ENCODE measurements at regions not wholly inside any gene's neighbourhood (a gene's known extent, or its start where the extent isn't known, plus 50 kb on each side); places are given as distances from the start of the nearest gene placed in this dataset.

DNA sequence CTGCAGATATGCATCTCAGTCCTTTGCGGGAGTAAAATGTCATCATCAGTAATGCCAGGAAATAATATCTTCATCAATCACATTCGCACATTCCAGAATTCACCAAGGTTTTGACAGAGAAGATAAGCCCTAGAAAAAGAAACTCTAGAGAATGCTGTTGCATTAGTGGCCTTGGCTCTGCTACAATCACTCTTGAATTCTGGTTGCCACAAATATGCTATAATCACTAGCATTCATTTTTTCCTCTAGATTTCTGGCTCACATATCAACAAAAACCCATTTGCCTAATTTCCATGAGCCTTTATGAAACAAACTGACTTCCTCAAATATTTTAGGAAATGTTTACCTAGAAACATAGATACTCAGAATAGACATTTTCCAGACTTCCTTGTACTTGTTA, 653.4 kb downstream of the ANXA1 start:
- DNase-seq, result no peak

DNA sequence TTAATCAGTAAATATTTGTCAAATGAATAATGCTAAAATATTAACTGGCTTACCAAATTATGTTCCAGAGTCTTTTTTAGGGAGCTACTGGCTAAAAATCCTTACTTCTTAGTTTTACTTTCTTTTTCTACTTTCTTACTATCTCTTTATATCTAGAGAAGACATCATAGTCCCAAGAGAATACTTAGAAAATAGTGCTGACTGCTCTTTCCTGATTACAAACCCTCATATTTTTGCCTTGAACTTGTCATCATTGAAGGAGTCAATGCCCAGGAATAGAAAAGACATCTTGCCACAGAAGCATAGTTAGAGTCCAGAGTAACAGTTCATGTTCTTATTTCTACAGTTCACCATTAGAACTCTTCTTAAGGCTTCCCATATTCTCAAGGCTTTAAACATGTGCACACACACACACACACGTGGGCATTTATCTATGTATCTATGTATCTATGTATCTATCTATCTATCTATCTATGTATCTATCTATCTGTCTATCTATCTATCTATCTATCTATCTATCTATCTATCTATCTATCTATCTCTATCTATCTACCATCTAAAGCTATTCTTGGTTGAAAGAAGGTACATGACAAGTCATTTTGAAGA, 654.3 kb downstream of the ANXA1 start:
- no peak for DNase-seq

- DNase-seq, result no peak
These were observed 655.2 kb downstream of the ANXA1 start for GRCh38 chr9:73806876-73807275.

GRCh38 chr9:73807952-73808351, 656.3 kb downstream of the ANXA1 start:
- DNase-seq, result no peak

DNA sequence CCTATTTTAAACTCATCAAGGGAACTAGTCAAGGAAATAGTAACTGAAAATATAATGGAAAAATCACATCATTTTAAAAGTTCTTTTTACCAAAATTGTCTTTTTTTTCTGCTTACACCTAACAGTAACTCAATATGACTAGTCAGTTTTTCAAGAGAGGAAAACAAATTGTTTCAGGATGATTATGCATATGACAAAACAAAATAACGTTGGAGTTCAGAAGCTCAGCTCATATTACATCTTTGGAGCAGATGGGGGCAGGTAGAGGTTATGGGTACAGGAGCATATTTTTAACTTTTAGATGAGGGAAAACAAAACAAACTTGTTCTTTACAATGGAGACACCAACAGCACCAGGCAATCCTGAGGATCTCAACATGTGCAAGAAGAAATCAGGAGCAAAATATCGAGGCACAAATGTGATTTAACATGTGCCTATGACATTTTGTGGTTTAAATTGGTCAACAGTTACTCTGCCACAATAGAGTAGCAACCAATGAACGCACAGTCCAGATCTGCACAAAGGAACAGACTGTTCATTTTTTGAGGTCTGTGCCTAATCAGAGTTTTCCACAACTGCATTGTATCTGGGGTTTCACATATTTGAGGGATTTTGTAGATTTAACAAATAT, 659.0 kb downstream of the ANXA1 start:
- DNase-seq, result no peak

DNA sequence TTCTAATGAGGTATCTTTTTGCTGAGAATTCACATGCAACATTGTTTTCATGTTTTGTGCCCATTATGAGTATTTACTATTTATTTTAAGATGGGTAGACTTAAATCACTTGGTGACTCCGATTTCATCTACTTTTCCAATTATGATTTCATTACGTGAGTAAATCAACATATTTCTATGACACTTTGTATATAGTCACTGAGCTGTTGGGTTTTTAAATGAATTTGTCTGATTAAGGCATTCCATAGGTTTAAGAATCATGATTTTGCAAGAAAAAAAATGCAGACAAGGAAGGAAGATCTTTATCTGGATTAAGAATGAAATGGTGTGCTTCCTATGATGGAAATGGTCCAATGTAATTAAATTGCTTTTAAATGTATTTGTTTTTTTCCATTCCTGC, 661.9 kb downstream of the ANXA1 start:
- no peak for DNase-seq

DNA sequence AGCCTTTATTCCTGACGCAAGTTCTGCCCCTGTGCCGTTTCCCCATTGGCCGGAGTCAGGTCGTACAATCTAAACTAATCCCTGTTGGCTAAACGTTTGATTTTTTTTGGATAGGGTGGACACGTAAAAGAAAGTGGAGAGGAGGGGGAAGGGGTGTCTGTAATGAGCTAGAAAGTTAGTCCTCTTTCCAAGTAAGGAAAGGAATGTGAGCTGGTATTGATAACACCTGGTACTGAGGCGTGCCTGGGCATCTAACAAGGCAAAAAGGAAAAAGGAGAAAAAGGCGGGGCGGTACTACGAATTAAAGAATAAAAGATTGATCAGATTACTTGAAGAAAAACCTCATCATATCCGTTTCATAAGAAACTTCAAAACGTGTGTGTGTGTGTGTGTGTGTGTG, 665.2 kb downstream of the ANXA1 start:
- DNase-seq, result no peak

GRCh38 chr9:73824671-73825070, 672.5 kb upstream of the RORB start:
- no peak for DNase-seq

DNA sequence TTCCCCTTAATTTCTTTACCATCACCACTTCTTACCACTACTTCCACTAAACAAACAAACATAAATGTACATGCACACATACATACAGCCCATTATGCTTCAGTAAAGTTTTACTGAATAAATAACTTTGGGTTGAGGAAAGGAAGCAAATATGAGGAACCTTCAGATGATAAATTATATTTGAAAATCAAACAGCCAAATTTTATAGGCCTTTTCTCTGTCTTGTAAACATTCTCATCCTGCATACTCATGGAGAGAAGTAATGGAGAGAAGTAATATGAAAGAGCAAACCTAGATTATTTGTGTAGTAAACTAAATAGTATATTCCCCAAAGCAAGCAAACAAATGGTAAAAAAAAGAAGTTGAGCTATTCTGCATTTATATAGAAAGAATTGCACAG, 658.3 kb upstream of the RORB start:
- DNase-seq, result no peak

DNA sequence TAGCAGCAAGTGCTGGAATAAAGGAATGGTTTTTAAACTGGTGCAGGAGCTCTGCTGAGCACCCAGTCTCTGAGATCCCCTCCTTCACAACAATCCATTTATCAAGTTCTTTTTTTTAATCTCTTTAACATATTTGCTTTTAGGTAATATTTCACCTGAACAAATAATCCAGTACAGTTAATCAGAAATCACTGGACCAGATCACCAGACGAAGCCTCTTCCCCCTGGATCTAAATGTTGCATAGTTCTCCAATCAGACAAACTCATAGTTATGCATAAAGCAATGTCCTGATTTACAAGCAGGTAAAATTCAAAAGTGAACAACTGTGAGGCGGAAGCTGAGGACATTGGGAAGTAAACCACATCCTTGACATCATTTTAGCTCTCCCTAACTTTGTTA, 657.7 kb upstream of the RORB start:
- no peak for DNase-seq

GRCh38 chr9:73841018-73841417, 656.1 kb upstream of the RORB start:
- DNase-seq, result no peak

GRCh38 chr9:73844135-73844534, 653.0 kb upstream of the RORB start:
- no peak for DNase-seq

DNA sequence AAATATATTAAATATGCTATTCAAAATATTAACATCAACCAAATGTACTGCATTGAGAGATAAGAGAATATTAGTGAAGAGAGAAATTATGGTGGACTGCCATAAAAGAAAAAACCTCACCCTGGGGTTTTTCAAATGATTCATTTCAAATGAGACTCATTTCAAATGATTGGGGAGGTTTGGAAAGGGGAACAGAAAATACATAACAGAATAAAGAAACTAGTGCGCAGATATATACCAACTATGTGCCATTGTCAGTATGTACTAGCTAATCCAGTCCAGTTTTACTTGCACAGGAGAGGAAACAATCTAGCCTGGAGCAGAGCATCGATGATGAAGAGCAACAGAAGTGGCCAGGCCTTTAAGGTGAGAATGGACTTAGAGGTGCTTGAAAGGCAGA, 651.6 kb upstream of the RORB start:
- DNase-seq, result no peak

DNA sequence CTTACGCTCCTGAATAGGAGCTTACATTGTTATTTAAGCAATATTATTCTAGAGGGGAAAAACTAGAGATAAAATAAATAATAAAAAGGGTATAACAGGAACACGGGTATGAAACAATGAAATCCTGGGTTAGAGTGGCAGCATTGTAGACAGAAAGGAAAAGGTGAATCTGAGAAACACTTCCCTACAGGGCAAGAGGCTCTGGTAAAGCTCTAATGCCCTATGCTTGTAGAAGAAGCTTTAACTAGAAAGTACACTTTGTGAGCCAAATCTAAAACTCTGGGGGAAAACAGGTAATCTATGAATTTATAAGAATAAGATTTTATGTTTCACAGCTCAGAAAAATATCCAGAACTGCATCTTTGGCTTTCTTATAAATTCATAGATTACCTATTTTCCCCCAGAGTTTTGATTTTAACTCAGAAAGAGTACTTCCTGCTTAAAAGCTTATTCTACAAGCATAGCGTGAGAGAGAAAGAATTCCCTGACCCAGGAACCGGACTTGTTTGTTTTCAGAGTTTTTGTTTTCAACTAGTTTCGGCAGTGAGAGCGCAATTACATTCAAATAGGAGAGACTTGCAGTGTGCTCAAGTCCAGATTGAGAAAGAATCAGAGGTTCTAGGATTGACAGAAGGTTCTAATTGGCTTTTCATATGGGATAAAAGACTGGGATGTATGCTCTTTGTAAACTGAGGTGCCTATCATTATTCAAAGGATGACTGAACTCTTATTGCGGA, 651.0 kb upstream of the RORB start:
- no peak for DNase-seq

GRCh38 chr9:73847536-73847935, 649.6 kb upstream of the RORB start:
- no peak for DNase-seq

DNA sequence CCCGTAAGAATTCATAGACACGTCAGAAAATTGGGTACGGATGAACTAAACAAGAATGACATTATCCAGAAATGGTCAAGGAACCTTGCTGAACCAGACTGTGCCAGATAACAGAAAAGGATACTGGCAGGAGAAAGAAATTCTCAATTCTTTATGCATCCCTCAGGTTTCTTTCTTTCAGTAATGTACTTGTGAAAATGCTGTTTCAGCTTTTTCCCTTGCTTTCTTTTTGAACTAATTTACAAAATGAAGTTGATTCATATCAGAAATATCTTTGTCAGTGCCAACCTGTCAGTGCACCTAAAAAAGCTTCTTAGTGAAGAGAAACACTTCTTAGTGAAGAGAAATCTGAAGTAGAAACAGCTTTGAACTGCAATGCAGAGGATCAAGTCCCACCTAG, 643.6 kb upstream of the RORB start:
- DNase-seq, result no peak

- no peak for DNase-seq
These were observed 641.9 kb upstream of the RORB start for GRCh38 chr9:73855206-73855605.

DNA sequence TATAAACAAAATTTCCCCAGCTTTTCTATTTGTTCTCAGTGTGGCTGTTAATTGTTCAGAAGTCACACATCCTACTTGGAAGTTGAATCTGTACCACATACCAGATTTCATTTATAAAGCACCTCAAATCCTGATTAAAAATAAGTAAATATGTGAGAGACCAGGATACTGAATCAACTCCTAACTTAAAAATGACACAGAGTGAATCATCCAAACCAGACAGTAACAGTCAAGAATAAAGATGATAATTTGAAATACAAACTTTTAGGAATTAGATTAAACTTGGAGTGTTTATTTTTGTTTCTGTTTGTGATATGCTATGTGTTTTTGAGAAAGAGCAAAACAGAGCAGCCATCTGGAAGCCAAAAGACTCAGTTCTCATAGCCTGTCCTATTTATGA, 633.2 kb upstream of the RORB start:
- no peak for DNase-seq

- no peak for DNase-seq
These were observed 630.7 kb upstream of the RORB start for GRCh38 chr9:73866451-73866850.

DNA sequence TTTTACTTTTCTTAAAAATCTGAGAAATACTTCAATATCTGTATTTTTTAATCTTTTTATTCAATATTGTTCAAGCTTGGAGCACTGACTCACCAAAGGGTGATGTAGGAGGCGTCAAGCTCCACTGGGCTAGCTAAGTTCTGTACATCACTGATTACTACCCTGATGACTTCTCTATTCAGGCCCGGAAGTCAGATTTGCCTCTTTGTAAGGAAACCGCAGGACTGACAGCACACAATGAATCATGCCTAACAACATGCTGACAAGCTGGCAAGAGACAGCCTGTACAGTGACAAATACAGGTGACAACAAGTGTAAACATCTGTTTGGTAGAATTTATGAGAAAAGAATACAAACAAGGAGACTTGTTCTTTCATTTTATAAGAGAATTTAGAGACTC, 627.9 kb upstream of the RORB start:
- DNase-seq, result peak; percentile 12

DNA sequence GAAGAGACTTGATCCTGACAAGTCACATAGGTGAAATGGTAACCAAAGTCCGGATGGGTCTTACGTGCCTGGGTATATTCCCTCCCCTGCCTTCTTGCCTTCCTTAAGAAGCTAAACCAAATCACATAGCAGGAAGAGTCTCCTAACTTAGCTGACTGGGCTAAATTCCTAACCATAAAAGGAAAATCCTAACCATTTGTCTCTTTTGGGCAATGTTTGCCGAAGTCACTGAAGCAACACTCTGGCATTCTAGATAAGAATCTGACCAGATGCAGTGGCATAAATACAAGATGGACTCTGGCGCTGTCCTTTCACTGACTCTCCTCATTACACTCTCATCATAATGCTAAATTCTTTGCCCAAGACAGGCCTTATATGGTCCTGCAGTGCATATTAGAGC, 625.5 kb upstream of the RORB start:
- no peak for DNase-seq

DNA sequence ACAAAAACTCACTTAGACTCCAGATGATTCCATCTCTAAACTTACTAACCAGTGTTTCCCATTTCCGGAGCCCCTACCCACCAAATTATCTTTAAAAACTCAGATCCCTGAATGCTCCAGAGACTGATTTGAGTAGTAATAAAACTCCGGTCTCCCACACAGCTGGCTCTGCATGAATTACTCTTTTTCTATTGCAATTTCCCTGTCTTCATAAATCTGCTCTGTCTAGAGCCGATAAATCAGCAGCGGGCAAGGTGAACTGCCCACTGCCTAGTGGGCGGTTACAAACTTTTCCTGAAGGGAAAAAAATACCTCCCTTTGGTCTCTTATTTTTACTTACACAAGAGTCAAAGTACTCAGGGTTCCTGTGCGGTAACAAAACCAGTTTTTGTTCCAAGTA, 624.4 kb upstream of the RORB start:
- DNase-seq, result no peak

- DNase-seq, result no peak
These were observed 617.0 kb upstream of the RORB start for GRCh38 chr9:73880101-73880500.

DNA sequence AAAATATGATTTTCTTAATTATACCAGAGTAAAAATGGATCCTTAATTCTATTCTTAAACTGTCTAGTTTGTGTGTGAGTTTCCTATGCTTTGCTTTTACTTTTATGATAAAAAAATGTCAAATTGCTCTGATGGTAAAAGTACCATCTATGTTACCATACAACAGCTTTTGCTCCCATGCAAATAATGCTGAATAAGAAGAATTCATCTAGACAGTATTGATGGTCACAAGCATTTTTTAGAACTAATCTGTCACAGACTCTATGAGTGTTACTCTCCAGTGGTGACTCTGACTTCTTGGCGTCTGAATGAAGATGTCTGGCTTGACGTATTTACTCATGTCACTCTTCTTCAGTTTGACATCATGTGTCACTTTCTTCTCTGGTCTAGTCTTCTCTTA, 608.1 kb upstream of the RORB start:
- no peak for DNase-seq

Data from activated gamma-delta T cell treated with Interleukin-2 at 50 U/mL for 16 hours (primary cell).